ENCODE measurements at regions not wholly inside any gene's neighbourhood (a gene's known extent, or its start where the extent isn't known, plus 50 kb on each side); places are given as distances from the start of the nearest gene placed in this dataset.

DNA sequence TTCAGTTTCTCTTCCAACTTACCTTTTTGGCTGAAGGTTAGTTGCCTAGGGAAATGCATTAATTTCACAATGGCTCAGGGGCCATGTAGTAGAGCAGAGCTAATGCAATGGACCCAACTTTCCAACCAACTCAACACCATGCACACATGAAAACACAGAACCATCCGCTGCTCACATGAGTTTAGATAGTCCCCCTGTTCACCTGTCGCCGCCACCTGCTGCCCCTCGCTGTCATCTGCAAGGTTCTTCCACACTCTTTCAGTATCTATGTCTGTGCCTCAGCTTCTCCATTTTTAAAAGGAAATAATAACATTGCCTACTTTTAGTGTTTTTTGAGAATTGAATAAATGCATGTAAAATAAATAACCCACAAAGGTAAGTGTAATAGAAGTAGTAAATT, 585.6 kb downstream of the ETNK1 start:
- no peaks in the 10 kb centered on the region for H3K27me3 Mint-ChIP-seq
- no peak overlapping the region for H3K4me3 Mint-ChIP-seq
- peaks cover 2% of the 10 kb centered on the region for H3K4me1 Mint-ChIP-seq
- DNase-seq (no peak), ATAC-seq (no peak)
- H3K36me3 Mint-ChIP-seq (ENCODE audit: low read depth), result no peaks in the 10 kb centered on the region
- H3K27ac Mint-ChIP-seq, result no peak overlapping the region
- no peaks in the 10 kb centered on the region for H3K9me3 ChIP-seq (ENCODE audit: control insufficient read depth, low read length, poor library complexity, severe bottlenecking)

GRCh38 chr12:23211384-23212320, 586.7 kb downstream of the ETNK1 start:
- ATAC-seq, result no peak
- no peaks in the 10 kb centered on the region for H3K27me3 Mint-ChIP-seq
- DNase-seq, result no peak
- H3K4me1 Mint-ChIP-seq, result peaks cover 2% of the 10 kb centered on the region
- H3K27ac Mint-ChIP-seq, result no peak overlapping the region
- no peaks in the 10 kb centered on the region for H3K36me3 Mint-ChIP-seq (ENCODE audit: low read depth)
- H3K9me3 ChIP-seq (ENCODE audit: control insufficient read depth, low read length, poor library complexity, severe bottlenecking), result no peaks in the 10 kb centered on the region
- no peak overlapping the region for H3K4me3 Mint-ChIP-seq

DNA sequence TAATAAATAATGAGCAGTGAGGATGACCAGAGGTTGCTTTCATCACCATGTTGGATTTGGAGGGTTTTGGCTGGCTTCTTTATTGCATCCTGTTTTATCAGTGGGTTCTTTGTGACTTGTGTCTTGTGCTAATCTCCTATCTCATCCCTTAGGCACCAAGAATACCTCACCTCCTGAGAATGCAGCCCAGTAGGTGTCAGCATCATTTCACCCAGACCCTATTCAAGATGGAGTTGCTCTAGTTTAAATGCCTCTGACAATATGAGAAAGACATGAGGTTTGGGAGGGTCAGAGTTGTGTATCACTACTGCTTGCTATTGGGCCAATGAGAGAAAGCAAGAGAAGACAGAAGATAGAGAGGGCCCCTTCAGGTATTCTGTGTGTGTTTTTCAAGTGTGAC, 592.2 kb downstream of the ETNK1 start:
- Mint-ChIP-seq H3K27ac (no peak overlapping the region), H3K4me1 (no peaks in the 10 kb centered on the region), H3K36me3 (ENCODE audit: low read depth) (no peaks in the 10 kb centered on the region), H3K27me3 (peaks cover 8% of the 10 kb centered on the region), H3K4me3 (no peak overlapping the region)
- H3K9me3 ChIP-seq (ENCODE audit: control insufficient read depth, low read length, poor library complexity, severe bottlenecking), result no peaks in the 10 kb centered on the region
- DNase-seq, result no peak
- ATAC-seq, result no peak

DNA sequence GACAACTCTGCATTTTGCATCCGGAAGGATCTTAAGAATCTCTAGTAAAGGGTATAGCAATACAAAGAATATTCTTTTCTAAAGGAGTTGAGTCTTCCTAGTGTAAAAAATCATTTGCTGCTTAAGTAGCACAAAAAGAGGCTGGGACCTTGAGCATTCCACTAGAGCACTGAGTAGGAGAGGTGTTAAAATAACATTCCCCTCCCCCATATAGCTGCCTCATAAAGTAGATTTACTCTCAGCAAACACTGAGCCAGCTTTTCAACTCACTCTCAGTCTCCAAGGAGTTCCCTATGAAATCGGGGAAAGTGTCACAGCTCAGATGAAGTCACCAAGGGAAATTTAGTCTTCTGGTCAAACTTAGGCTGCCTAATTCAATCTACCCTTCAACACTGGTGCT, 592.7 kb downstream of the ETNK1 start:
- no peaks in the 10 kb centered on the region for H3K4me1 Mint-ChIP-seq
- no peak overlapping the region for H3K27ac Mint-ChIP-seq
- H3K36me3 Mint-ChIP-seq (ENCODE audit: low read depth), result no peaks in the 10 kb centered on the region
- ATAC-seq (no peak), DNase-seq (no peak)
- no peaks in the 10 kb centered on the region for H3K9me3 ChIP-seq (ENCODE audit: control insufficient read depth, low read length, poor library complexity, severe bottlenecking)
- peaks cover 9% of the 10 kb centered on the region for H3K27me3 Mint-ChIP-seq
- no peak overlapping the region for H3K4me3 Mint-ChIP-seq

DNA sequence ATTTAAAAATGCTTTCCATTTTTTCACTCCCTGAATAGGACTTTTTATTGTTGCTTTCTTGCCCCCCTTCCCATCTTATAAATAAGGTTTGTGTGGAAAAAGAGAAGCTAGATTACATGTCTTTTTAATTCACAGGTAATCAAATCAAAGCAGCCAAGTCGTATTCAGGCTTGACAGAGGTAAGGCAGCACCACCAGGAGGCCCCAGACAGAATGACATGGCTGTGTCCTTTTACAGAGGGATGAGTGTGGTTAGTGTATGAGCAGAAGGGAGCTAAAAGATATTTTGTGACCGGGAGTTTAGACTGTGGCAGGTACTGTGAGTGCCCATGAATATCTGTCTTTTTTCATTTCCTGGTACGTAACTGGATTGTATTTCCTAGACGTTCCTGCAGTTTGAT, 596.1 kb downstream of the ETNK1 start:
- no peak for ATAC-seq
- no peaks in the 10 kb centered on the region for H3K36me3 Mint-ChIP-seq (ENCODE audit: low read depth)
- H3K27ac Mint-ChIP-seq, result no peak overlapping the region
- H3K9me3 ChIP-seq (ENCODE audit: control insufficient read depth, low read length, poor library complexity, severe bottlenecking), result no peaks in the 10 kb centered on the region
- H3K4me1 Mint-ChIP-seq, result no peaks in the 10 kb centered on the region
- no peak for DNase-seq
- peaks cover 19% of the 10 kb centered on the region for H3K27me3 Mint-ChIP-seq
- H3K4me3 Mint-ChIP-seq, result no peak overlapping the region

DNA sequence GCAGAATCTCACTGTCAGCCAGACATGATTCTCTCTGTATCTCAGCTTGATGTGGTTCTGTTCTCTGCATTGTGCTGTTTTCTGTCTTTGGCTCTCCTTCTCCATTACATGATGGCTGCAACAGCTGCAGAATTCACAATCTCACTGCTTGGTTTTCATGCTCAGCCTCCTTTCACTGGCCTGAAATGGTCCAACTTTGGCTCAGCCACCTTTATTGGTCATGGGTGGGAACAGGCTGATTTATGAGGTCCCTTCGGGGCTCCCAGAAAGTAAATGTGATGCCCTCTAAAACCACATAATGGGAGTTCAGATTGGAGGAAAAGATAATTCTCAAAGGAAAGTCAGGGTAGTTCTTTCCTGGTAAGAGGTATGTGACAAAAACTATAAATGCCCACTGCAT, 597.0 kb downstream of the ETNK1 start:
- DNase-seq (no peak), ATAC-seq (no peak)
- H3K27me3 Mint-ChIP-seq, result peaks cover 19% of the 10 kb centered on the region
- H3K36me3 Mint-ChIP-seq (ENCODE audit: low read depth), result no peaks in the 10 kb centered on the region
- H3K4me1 Mint-ChIP-seq, result no peaks in the 10 kb centered on the region
- H3K27ac Mint-ChIP-seq, result no peak overlapping the region
- H3K9me3 ChIP-seq (ENCODE audit: control insufficient read depth, low read length, poor library complexity, severe bottlenecking), result no peaks in the 10 kb centered on the region
- H3K4me3 Mint-ChIP-seq, result no peak overlapping the region

- no peak for ATAC-seq
- Mint-ChIP-seq H3K27me3 (peaks cover 19% of the 10 kb centered on the region), H3K4me1 (no peaks in the 10 kb centered on the region), H3K27ac (no peak overlapping the region), H3K36me3 (ENCODE audit: low read depth) (no peaks in the 10 kb centered on the region), H3K4me3 (no peak overlapping the region)
- no peak for DNase-seq
- no peaks in the 10 kb centered on the region for H3K9me3 ChIP-seq (ENCODE audit: control insufficient read depth, low read length, poor library complexity, severe bottlenecking)
These were observed 597.8 kb downstream of the ETNK1 start for GRCh38 chr12:23222801-23223200.

DNA sequence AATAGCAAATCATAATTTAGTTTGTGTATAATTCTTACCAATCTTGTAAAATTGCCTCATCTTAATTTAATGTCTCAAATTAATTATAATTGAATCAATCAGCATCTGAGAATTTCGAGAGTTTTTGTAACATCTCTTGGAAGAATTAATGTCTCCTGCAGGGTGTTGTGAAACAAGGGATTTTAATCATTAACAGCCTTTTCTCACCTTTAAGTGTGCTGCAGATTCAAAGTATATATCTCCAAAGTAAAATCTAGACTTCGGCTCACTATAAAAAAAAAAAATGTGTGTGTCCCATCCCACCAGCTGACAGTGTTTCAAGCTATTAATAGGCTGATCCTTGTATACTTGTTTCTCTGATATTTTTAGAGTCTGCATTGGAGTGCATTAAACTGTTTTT, 603.1 kb downstream of the ETNK1 start:
- DNase-seq (no peak), ATAC-seq (no peak)
- Mint-ChIP-seq H3K27me3 (peaks cover 6% of the 10 kb centered on the region), H3K4me3 (no peak overlapping the region), H3K4me1 (no peaks in the 10 kb centered on the region), H3K27ac (no peak overlapping the region), H3K36me3 (ENCODE audit: low read depth) (no peaks in the 10 kb centered on the region)
- no peaks in the 10 kb centered on the region for H3K9me3 ChIP-seq (ENCODE audit: control insufficient read depth, low read length, poor library complexity, severe bottlenecking)

GRCh38 chr12:23230899-23231298, 605.9 kb downstream of the ETNK1 start:
- Mint-ChIP-seq H3K27ac (no peak overlapping the region), H3K4me1 (no peaks in the 10 kb centered on the region), H3K4me3 (no peak overlapping the region), H3K27me3 (no peaks in the 10 kb centered on the region), H3K36me3 (ENCODE audit: low read depth) (no peaks in the 10 kb centered on the region)
- H3K9me3 ChIP-seq (ENCODE audit: control insufficient read depth, low read length, poor library complexity, severe bottlenecking), result no peaks in the 10 kb centered on the region
- DNase-seq (no peak), ATAC-seq (no peak)

DNA sequence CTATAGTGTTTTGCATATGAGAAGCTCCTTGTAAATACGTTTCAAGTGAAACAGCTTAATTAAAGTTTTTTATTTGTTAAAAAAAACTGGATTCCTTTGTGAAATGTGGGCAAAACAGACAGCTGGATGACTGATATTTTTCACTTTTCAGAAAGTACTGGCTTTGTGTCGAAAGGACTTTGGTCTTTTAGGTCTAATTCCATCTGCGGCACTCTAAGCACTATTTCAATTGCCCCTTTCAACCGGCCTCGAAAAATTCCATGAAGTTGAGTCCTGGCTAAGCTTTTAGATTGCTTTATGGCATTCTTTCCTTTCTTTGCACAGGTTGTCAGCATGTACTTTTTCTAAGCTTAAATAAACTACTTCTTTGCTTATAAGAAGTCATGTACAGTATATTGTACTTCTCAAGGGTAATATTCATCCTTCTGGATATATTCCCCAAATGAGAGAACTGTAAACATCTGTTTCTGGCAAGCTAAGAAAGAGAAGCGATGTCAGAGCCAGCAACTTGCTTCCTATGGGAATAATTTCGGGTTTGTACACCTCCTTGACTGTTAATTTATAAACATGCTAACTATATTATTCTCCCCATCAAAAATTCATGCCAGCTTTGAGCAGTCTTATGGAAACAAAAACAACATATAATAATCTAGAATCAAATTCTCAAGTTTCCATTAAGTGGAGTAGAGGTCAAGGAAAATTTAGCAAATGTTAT, 611.3 kb downstream of the ETNK1 start:
- ATAC-seq (no peak), DNase-seq (no peak)
- Mint-ChIP-seq H3K27me3 (no peaks in the 10 kb centered on the region), H3K4me3 (no peak overlapping the region), H3K36me3 (ENCODE audit: low read depth) (no peaks in the 10 kb centered on the region), H3K27ac (no peak overlapping the region), H3K4me1 (no peaks in the 10 kb centered on the region)
- H3K9me3 ChIP-seq (ENCODE audit: control insufficient read depth, low read length, poor library complexity, severe bottlenecking), result peaks cover 4% of the 10 kb centered on the region

DNA sequence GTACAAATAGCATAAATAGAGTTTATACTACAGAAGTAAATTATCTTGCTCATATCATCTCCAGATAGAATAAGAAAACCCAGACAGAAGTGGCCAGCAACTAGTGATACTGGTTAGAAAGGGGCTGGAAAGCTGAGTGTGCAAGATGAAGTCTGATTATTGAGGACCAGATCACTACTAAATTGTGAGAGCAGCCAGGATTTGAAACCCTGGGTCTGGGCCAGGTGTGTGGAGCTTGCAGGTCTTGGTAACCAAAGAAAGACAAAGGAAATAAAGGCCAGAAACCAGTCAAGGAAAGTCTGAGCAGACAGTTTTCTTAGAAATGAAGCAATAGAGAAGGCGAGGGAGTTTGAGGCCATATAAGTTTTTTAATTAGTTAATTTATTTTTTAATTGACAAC, 611.8 kb downstream of the ETNK1 start:
- no peaks in the 10 kb centered on the region for H3K27me3 Mint-ChIP-seq
- ATAC-seq (no peak), DNase-seq (no peak)
- H3K9me3 ChIP-seq (ENCODE audit: control insufficient read depth, low read length, poor library complexity, severe bottlenecking), result peaks cover 4% of the 10 kb centered on the region
- no peak overlapping the region for H3K4me3 Mint-ChIP-seq
- H3K27ac Mint-ChIP-seq, result no peak overlapping the region
- no peaks in the 10 kb centered on the region for H3K36me3 Mint-ChIP-seq (ENCODE audit: low read depth)
- H3K4me1 Mint-ChIP-seq, result no peaks in the 10 kb centered on the region

GRCh38 chr12:23238190-23238589, 613.2 kb downstream of the ETNK1 start:
- peaks cover 4% of the 10 kb centered on the region for H3K9me3 ChIP-seq (ENCODE audit: control insufficient read depth, low read length, poor library complexity, severe bottlenecking)
- Mint-ChIP-seq H3K36me3 (ENCODE audit: low read depth) (no peaks in the 10 kb centered on the region), H3K4me1 (no peaks in the 10 kb centered on the region), H3K27ac (no peak overlapping the region), H3K27me3 (no peaks in the 10 kb centered on the region), H3K4me3 (no peak overlapping the region)
- DNase-seq (no peak), ATAC-seq (no peak)

GRCh38 chr12:23238957-23239356, 614.0 kb downstream of the ETNK1 start:
- ATAC-seq, result no peak
- DNase-seq, result no peak
- H3K36me3 Mint-ChIP-seq (ENCODE audit: low read depth), result no peaks in the 10 kb centered on the region
- no peaks in the 10 kb centered on the region for H3K27me3 Mint-ChIP-seq
- no peak overlapping the region for H3K4me3 Mint-ChIP-seq
- peaks cover 4% of the 10 kb centered on the region for H3K9me3 ChIP-seq (ENCODE audit: control insufficient read depth, low read length, poor library complexity, severe bottlenecking)
- no peak overlapping the region for H3K27ac Mint-ChIP-seq
- H3K4me1 Mint-ChIP-seq, result no peaks in the 10 kb centered on the region

DNA sequence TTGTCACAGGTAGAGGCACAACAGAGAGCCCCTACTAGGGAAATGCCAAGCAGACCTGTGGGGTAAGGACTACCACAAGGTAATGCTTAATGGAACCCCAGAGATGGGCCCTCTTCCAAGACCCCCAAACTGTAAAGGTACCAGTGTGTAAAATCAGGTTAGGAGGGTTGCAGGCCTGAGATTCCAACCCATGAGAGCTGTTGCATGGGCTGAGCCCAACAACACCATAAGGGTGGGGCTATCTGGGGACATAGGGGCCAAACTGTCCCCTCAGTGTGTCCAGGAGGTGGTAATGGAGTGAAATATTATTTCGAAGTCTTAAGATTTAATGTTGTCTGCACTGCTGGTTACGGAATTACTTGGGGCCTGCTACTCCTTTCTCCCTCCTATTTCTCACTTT, 620.2 kb downstream of the ETNK1 start:
- H3K4me3 Mint-ChIP-seq, result no peak overlapping the region
- H3K4me1 Mint-ChIP-seq, result no peaks in the 10 kb centered on the region

More for the DNA sequence above, 620.2 kb downstream of the ETNK1 start:
- no peaks in the 10 kb centered on the region for H3K9me3 ChIP-seq (ENCODE audit: control insufficient read depth, low read length, poor library complexity, severe bottlenecking)
- DNase-seq, result no peak
- Mint-ChIP-seq H3K36me3 (ENCODE audit: low read depth) (no peaks in the 10 kb centered on the region), H3K27ac (no peak overlapping the region), H3K27me3 (no peaks in the 10 kb centered on the region)
- ATAC-seq, result no peak
